ENCODE measurements at regions not wholly inside any gene's neighbourhood (a gene's known extent, or its start where the extent isn't known, plus 50 kb on each side); places are given as distances from the start of the nearest gene placed in this dataset.

GRCh38 chr3:110654843-110655502, 416.6 kb upstream of the NECTIN3 start:
- no peak overlapping the region for H3K4me3 ChIP-seq (ENCODE audit: low read length)
- no peaks in the 10 kb centered on the region for H3F3A ChIP-seq (ENCODE audit: insufficient read depth, low read length, poor library complexity, severe bottlenecking)
- no peak for TF ChIP-seq POLR2AphosphoS5 (IDR thresholded peaks at IDR 0.05)
- TF ChIP-seq TAF1 (IDR thresholded peaks at IDR 0.05; ENCODE audit: low read depth) = no peak
- TF ChIP-seq RAD21 (conservative IDR thresholded peaks at IDR 0.05) = no peak
- TF ChIP-seq CTCF (IDR thresholded peaks at IDR 0.05; ENCODE audit: poor library complexity, severe bottlenecking) = no peak
- TF ChIP-seq REST (IDR thresholded peaks at IDR 0.05; ENCODE audit: borderline replicate concordance) = no peak
- no peak for TF ChIP-seq SMC3 (conservative IDR thresholded peaks at IDR 0.05; ENCODE audit: poor library complexity)
- TF ChIP-seq MXI1 (conservative IDR thresholded peaks at IDR 0.05; ENCODE audit: poor library complexity, severe bottlenecking) = no peak
- TF ChIP-seq EP300 (conservative IDR thresholded peaks at IDR 0.05; ENCODE audit: poor library complexity, severe bottlenecking) = no peak
- no peak for TF ChIP-seq EZH2 (IDR thresholded peaks at IDR 0.05; ENCODE audit: borderline replicate concordance, insufficient read depth, low read length, poor library complexity, severe bottlenecking)
- no peaks in the 10 kb centered on the region for H3K36me3 ChIP-seq (ENCODE audit: insufficient read depth, low read length)
- no peak overlapping the region for H3K4me2 ChIP-seq (ENCODE audit: low read length)
- H3K27me3 ChIP-seq (ENCODE audit: insufficient read depth, low read depth, low read length) = no peaks in the 10 kb centered on the region
- no peaks in the 10 kb centered on the region for H3K79me2 ChIP-seq (replicated peaks; ENCODE audit: insufficient read depth, low read length)
- no peaks in the 10 kb centered on the region for H3K9me3 ChIP-seq (ENCODE audit: low read length)
- no peaks in the 10 kb centered on the region for H3K9me2 ChIP-seq (ENCODE audit: insufficient read depth, low read length)
- H3K27ac ChIP-seq (ENCODE audit: low read length) = no peak overlapping the region
- H3K9ac ChIP-seq (ENCODE audit: low read length) = no peak overlapping the region
- H2AFZ ChIP-seq (ENCODE audit: low read depth, low read length) = no peak overlapping the region
- H4K20me1 ChIP-seq (ENCODE audit: insufficient read depth) = no peaks in the 10 kb centered on the region

- Histone ChIP-seq H3K9me3 (ENCODE audit: low read length) (no peaks in the 10 kb centered on the region), H3F3A (ENCODE audit: insufficient read depth, low read length, poor library complexity, severe bottlenecking) (no peaks in the 10 kb centered on the region), H3K9me2 (ENCODE audit: insufficient read depth, low read length) (no peaks in the 10 kb centered on the region), H2AFZ (ENCODE audit: low read depth, low read length) (no peak overlapping the region), H3K9ac (ENCODE audit: low read length) (no peak overlapping the region), H3K27ac (ENCODE audit: low read length) (no peak overlapping the region), H3K79me2 (replicated peaks; ENCODE audit: insufficient read depth, low read length) (no peaks in the 10 kb centered on the region), H3K27me3 (ENCODE audit: insufficient read depth, low read depth, low read length) (no peaks in the 10 kb centered on the region), H3K4me2 (ENCODE audit: low read length) (no peak overlapping the region), H3K4me3 (ENCODE audit: low read length) (no peak overlapping the region), H3K36me3 (ENCODE audit: insufficient read depth, low read length) (no peaks in the 10 kb centered on the region), H4K20me1 (ENCODE audit: insufficient read depth) (no peaks in the 10 kb centered on the region)
- TF ChIP-seq EZH2 (IDR thresholded peaks at IDR 0.05; ENCODE audit: borderline replicate concordance, insufficient read depth, low read length, poor library complexity, severe bottlenecking) (no peak), CTCF (IDR thresholded peaks at IDR 0.05; ENCODE audit: poor library complexity, severe bottlenecking) (no peak), TAF1 (IDR thresholded peaks at IDR 0.05; ENCODE audit: low read depth) (no peak), POLR2AphosphoS5 (IDR thresholded peaks at IDR 0.05) (no peak), RAD21 (conservative IDR thresholded peaks at IDR 0.05) (no peak), EP300 (conservative IDR thresholded peaks at IDR 0.05; ENCODE audit: poor library complexity, severe bottlenecking) (no peak)
Observed at GRCh38 chr3:110656394-110657025, 415.1 kb upstream of the NECTIN3 start.
